C4-2B (cell line): ENCODE measurements at regions not wholly inside any gene's neighbourhood (a gene's known extent, or its start where the extent isn't known, plus 50 kb on each side); places are given as distances from the start of the nearest gene placed in this dataset.
"Not testable (repeated sequence)": the region's sequence is repeated elsewhere in the genome, so short reads cannot be mapped to it uniquely, and the experiment has no call there.

Source experiments
- H3K27ac ChIP-seq: fragments of 450-650 bp; 2 replicates; pipeline ENCODE4 v1.5.1; 2017
- ZFX ChIP-seq: fragments of 450-650 bp; IDR thresholded peaks from 2 replicates; pipeline ENCODE4 v1.6.1; 2017
- TF ChIP-seq, protein P1 (sequence below): fragments of 450-650 bp; conservative IDR thresholded peaks from 2 replicates; pipeline ENCODE4 v1.5.1; 2017; ENCODE audit warnings: mild to moderate bottlenecking

GRCh38 chr7:51817694-51818225, 501.2 kb upstream of the COBL start:
- no peak overlapping the region for H3K27ac ChIP-seq
- no peak for TF ChIP-seq ZFX
- TF ChIP-seq, protein P1, sequence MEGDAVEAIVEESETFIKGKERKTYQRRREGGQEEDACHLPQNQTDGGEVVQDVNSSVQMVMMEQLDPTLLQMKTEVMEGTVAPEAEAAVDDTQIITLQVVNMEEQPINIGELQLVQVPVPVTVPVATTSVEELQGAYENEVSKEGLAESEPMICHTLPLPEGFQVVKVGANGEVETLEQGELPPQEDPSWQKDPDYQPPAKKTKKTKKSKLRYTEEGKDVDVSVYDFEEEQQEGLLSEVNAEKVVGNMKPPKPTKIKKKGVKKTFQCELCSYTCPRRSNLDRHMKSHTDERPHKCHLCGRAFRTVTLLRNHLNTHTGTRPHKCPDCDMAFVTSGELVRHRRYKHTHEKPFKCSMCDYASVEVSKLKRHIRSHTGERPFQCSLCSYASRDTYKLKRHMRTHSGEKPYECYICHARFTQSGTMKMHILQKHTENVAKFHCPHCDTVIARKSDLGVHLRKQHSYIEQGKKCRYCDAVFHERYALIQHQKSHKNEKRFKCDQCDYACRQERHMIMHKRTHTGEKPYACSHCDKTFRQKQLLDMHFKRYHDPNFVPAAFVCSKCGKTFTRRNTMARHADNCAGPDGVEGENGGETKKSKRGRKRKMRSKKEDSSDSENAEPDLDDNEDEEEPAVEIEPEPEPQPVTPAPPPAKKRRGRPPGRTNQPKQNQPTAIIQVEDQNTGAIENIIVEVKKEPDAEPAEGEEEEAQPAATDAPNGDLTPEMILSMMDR = no peak

DNA sequence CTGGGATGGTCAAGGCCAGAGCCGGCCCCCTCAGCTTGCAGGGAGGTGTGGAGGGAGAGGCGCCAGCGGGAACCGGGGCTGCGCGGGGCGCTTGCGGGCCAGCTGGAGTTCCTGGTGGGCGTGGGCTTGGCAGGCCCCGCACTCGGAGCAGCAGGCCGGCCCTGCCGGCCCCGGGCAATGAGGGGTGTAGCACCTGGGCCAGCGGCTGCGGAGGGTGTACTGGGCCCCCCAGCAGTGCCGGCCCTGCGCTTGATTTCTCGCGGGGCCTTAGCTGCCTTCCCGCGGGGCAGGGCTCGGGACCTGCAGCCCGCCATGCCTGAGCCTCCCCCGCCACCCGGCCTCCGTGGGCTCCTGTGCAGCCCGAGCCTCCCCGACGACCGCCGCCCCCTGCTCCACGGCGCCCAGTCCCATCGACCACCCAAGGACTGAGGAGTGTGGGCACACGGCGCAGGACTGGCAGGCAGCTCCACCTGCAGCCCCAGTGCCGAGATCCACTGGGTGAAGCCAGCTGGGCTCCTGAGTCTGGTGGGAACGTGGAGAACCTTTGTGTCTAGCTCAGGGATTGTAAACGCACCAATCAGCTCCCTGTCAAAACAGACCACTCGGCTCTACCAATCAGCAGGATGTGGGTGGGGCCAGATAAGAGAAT, 489.3 kb upstream of the COBL start:
- not testable (repeated sequence) for H3K27ac ChIP-seq

DNA sequence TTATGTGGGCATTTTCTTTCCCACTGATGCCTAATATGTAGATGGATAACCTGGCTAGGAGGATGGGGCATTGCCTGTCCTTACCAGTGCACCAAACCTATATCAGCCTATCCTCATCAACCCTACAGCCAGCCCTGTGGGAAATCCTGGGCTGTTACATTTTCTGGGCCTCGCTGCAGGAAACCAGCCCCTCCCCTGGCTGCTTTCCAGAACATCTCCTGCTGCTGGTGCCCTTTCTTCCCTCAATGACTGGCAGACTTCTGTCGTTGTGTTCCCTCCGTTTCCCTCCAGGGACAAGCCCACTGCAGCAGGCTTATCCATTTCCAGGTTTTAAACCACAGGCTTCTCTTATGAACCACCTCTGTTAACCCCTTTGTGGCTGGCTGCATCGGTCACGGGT, 486.1 kb upstream of the COBL start:
- TF ChIP-seq, protein P1 = no peak
- no peak for TF ChIP-seq ZFX

DNA sequence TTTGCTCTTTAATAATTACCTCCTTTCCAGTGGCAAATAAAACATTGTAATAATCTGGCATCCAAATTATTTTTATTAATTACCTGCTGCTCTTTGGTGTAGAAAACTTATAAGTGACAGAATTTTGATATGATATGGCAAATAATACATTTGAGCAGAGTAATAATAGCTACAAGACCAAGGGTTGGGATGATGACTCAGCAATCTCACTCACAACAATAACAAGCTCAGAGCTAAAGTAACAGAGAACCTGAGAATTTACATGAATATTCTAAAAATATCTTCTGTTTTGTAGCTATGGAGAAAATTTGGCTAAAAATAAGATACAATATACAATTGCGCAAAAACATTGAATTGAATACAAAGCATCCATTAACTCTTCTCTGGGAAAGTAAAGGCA, 480.8 kb upstream of the COBL start:
- H3K27ac ChIP-seq = no peak overlapping the region
- no peak for TF ChIP-seq ZFX
- TF ChIP-seq, protein P1 = no peak

More for the DNA sequence above, 486.1 kb upstream of the COBL start:
- H3K27ac ChIP-seq = no peak overlapping the region

DNA sequence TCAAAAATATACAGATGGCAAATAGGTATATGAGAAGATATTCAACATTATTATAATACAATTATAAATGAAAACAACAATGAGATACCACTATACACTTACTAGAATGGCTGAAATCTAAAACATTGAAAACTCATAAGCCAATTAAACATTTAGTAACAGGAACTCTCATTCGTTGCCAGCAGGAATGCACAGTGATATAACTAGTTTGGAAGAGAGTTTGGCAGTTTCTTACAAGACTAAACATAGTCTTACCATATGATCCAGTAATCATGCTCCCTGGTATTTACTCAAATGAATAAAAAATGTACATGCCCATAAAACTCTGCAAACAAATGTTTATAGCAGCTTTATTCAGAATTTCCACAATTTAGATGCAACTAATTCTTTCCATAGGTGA, 476.2 kb upstream of the COBL start:
- peak overlapping the region; percentile 64 for H3K27ac ChIP-seq
- TF ChIP-seq ZFX = no peak
- TF ChIP-seq, protein P1 = no peak

- TF ChIP-seq, protein P1 = peak; percentile 64
- no peak for TF ChIP-seq ZFX
- H3K27ac ChIP-seq = no peak overlapping the region
These were observed 472.9 kb upstream of the COBL start for GRCh38 chr7:51789489-51789888.

GRCh38 chr7:51786284-51786683, 469.7 kb upstream of the COBL start:
- TF ChIP-seq ZFX = no peak
- TF ChIP-seq, protein P1 = no peak
- H3K27ac ChIP-seq = peak overlapping the region; percentile 31; the same call in 1 of the 2 replicates

- no peak for TF ChIP-seq ZFX
- TF ChIP-seq, protein P1 = no peak
- peak overlapping the region; percentile 31; the same call in 1 of the 2 replicates for H3K27ac ChIP-seq
These were observed 469.3 kb upstream of the COBL start for GRCh38 chr7:51785876-51786275.
